HL-60 (cell line): ENCODE measurements at regions not wholly inside any gene's neighbourhood (a gene's known extent, or its start where the extent isn't known, plus 50 kb on each side); places are given as distances from the start of the nearest gene placed in this dataset.

ENCODE experiments used
- DNase-seq, 2 experiments: peaks; one replicate each; pipeline ENCODE4 v3.0.0-alpha.2; 2010 to 2020; ENCODE audit warnings: low read depth in 1 of 2, low spot score in 1 of 2
- H3K27ac ChIP-seq: fragments of 250-450 bp; sonication (Bioruptor Pico); replicated peaks from 2 replicates; pipeline ENCODE4 v1.5.1; 2020; ENCODE audit warnings: mild to moderate bottlenecking, moderate library complexity
- H3K27me3 ChIP-seq: fragments of 250-450 bp; sonication (Bioruptor Pico); 2 replicates; pipeline ENCODE4 v1.5.1; 2021; ENCODE audit warnings: mild to moderate bottlenecking, moderate library complexity; ENCODE audit not compliant: insufficient read depth, poor library complexity, severe bottlenecking
- H3K4me3 ChIP-seq: replicated peaks from 2 replicates; pipeline ENCODE4 v1.5.1; 2011; ENCODE audit warnings: mild to moderate bottlenecking, control low read depth, low read length; ENCODE audit not compliant: insufficient read depth
- CTCF ChIP-seq: IDR thresholded peaks from one replicate; pipeline ENCODE4 v1.5.1; 2011; ENCODE audit warnings: low read length, control low read depth, inconsistent platforms; ENCODE audit not compliant: insufficient read depth
- GABPA ChIP-seq: IDR thresholded peaks from 2 replicates; pipeline ENCODE4 v1.6.1; 2012; ENCODE audit warnings: low read depth
- POLR2AphosphoS5 ChIP-seq: IDR thresholded peaks from 2 replicates; pipeline ENCODE4 v1.6.1; 2012; ENCODE audit warnings: low read depth
- REST ChIP-seq: IDR thresholded peaks from 2 replicates; pipeline ENCODE4 v1.6.1; 2012; ENCODE audit warnings: low read depth; ENCODE audit not compliant: insufficient replicate concordance
- SPI1 ChIP-seq: IDR thresholded peaks from 2 replicates; pipeline ENCODE4 v1.6.1; 2012; ENCODE audit warnings: low read depth, mild to moderate bottlenecking, borderline replicate concordance

GRCh38 chr10:2627969-2628368 is 439.4 kb upstream of the PFKP start:
- Histone ChIP-seq H3K27me3 (no peaks in the 10 kb centered on the region), H3K27ac (no peak overlapping the region), H3K4me3 (no peak overlapping the region)
- TF ChIP-seq GABPA (no peak), CTCF (no peak), REST (no peak), SPI1 (no peak), POLR2AphosphoS5 (no peak)
- DNase-seq: no peak

- DNase-seq: no peak
- H3K27me3 ChIP-seq: no peaks in the 10 kb centered on the region
- TF ChIP-seq REST (no peak), CTCF (no peak), GABPA (no peak), SPI1 (no peak), POLR2AphosphoS5 (no peak)
- H3K4me3 ChIP-seq: no peak overlapping the region
- H3K27ac ChIP-seq: no peak overlapping the region
These were observed 442.3 kb upstream of the PFKP start for GRCh38 chr10:2625094-2625493.

- no peak for DNase-seq
- Histone ChIP-seq H3K27me3 (no peaks in the 10 kb centered on the region), H3K27ac (no peak overlapping the region), H3K4me3 (no peak overlapping the region)
- no peak for TF ChIP-seq SPI1
- no peak for TF ChIP-seq CTCF
- no peak for TF ChIP-seq POLR2AphosphoS5
- no peak for TF ChIP-seq GABPA
- no peak for TF ChIP-seq REST
These were observed 443.6 kb upstream of the PFKP start for GRCh38 chr10:2623675-2624274.
